ENCODE measurements at regions not wholly inside any gene's neighbourhood (a gene's known extent, or its start where the extent isn't known, plus 50 kb on each side); places are given as distances from the start of the nearest gene placed in this dataset.
"Not testable (repeated sequence)": the region's sequence is repeated elsewhere in the genome, so short reads cannot be mapped to it uniquely, and the experiment has no call there.

DNA sequence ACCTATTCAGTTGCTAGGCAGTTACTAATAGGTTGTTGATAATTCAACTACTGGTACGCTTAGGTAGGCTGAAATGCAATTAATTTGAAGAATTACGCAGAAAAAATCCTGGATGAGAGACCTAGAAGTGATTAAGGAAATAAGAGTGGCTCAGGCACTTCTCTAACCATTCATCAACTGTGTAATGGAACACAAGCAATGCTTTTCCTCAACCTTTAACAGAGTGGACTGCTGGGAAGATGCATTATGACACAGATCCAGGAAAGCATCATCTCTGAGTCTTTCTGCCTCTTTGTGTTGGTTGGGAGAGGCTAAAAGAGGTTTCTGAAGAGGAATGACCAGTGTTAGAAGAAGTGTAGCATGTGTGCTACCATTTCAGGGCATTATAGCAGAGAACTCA is 992.2 kb downstream of the TSN start:
- DNase-seq = no peak

DNA sequence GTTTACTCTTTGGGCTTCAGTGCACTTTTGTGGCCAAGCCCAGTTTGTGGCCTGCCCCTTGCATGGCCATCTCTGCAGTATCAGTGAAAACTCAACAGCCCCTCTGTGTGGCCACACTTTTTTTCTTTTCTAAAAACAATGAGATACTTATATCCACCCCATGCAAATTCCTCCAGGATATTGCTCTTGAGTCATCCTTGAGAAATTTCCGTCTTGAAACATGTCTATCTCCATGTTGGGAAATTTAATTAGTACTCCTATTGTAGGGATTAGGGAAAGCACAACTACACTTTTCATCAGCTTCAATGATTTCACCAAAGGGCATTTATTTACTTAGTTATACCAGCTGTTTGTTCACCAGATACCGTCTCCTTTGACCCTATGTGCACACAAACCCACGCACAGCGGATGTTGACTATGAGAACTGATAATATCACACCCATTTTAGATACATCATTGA is 993.1 kb downstream of the TSN start:
- DNase-seq = no peak

DNA sequence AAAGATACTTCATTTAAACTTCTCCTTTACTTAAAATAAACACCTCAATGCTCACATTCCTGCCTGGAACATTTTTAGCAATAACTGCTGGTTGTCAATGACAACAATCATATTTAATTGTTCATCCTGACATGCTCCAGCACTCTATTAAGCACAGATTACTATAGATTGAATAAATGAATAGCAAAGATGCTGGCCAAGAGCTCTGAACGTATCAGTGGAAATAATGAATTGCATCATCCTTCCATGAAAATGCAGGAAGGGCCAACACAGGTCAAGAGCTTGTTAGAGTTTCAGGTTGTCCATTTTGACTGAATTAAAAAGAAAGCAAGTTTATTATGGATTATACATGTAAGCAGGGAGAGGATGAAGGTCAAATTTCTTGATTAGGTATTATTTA is 994.0 kb downstream of the TSN start:
- no peak for DNase-seq

DNA sequence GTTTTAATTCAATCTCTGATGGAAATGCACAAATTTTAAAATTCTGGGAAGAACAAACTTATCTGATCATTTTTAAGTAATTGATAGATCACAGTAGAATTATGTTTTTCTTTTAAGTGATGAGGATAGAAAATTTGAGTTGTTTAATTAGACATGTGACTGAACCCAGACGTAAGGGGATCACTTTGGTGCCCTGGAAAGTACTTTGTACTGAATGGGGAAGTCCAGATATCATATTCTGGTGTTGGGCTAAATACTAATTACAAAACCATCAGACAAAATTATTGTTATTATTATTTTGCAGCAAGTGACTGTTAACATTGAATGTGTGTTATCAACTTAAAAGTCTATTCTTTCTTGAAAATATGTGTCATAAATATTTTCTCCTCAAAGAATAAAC is 994.6 kb downstream of the TSN start:
- DNase-seq = no peak

DNA sequence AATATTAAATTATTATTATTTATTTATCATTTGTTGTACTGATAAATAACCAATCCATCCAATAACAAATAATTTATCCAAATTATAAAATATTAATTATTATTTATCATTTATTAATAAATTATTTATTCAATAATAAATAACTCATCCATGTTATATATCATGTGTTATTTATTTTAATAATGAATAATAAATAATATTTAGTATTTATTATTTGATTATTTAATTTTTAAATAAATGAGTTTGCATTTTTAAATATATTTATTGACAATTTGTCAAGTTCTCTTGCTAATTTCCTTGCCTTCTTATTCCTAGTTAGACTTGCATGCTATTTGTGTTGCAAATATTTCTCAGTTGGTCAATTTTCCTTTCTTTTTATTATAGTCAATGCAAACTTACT is 995.4 kb downstream of the TSN start:
- DNase-seq = no peak

DNA sequence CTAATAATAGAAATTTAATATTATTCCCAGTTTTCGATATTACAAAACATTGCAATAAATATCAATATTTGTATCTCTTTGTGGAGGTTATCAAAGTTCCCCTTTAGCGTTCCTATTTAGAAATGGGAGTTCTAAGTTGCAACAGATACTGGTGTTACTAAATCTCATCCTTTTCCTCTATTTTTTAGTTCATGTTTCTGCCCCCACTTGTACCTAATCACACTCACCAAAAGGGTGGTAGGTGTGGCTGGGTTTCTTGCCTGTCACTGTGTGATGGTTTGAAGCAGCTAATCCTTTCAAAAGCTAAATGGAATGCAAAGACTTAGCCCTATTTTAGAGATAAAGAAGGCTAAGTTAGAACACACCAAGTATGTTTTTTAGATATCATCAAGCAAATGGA is 997.9 kb downstream of the TSN start:
- no peak for DNase-seq

DNA sequence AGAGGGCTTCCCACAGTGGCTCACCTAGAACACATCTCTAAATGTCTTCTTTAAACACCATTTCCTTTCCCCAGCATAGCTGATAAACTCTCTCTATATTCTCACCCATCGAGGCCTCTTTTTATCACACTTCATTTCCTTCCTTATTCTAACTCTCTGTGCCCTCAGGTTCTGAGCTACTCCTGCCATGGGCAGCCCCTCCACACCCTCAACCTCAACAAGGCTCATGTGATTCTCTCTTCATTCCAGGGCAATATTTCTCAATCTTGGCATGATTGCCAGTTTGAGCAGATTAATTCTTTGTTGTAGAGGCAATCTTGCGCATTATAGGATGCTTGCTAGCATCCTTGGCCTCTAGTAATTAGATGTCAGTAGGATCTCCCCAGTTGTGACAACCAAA is 999.1 kb downstream of the TSN start:
- no peak for DNase-seq

DNA sequence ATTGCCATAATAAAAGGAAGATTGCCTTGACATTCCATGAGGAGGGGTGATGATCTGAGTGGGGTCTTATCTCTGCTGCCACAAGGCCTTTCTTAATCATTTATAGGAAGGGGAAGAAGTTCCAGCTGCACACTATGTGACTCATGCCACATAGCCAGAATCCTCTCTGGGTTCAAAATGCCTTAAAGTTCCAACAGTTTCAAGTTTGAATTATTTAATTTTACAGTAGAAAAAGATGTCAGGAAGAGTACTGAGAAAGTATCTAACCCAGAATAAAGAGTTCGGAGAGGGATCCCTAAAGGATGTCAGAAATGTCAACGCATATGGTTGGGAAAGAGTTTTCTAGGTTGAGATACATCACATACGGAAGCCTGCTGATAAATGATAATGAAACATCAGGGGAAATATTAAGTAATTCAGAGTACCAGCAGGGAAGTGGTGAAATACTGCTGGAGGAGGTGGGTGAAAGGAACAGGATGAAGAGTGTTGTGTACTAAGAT is 999.9 kb downstream of the TSN start:
- DNase-seq = no peak

DNA sequence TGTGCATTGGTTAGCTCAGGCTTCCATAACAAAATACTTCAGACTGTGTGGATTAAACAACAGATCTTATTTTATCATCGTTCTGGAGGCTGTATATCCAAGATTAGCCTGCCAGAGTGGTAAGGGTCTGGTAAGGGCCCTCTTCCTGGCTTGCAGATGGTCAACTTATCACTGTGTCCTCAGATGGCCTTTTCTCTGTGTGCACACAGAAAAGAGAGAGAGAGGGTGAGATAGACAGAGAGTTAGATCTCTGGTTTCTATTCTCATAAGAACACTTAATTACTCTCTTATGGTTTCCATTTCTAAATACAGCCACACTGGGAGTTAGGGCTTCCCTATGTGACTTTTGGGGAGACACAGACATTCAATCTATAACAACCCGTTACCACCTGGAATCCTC is 1003.5 kb downstream of the TSN start:
- no peak for DNase-seq

DNA sequence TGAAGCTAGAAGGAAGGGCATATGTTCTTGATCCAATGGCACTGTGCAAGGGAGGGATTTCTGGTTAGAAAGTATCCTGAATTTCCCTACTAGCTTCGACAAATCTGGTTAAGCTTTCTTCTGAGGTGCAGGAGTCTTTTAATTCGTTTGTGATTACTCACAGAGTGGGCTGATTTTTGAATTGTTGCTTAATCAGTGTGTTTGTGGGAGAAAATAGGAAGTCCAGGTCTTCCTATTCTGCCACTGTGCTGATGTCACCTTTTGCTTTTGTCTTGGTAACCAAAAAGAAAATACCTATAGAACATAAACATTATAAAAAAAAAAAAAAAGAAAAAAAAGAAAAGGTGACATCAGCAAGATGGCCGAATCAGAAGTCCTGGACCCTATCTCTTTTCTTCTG is 1008.6 kb downstream of the TSN start:
- no peak for DNase-seq

DNA sequence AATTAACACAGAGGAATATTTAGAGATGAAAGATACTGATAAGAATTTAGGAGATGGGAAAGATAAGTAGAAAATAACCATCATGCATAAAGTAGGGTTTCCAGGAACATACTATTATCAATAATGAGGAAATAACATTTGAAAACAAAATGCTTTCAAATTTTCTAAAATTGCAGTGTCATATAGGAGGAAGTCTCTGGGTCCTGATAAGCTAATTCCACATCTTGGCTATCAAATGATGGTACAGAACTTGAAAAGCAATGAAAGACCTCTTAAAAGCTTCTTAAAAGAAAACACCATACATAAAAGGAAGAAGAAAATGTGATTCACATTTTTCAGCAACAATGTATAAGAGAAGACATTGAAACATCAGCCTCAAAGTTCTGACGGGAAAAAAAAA is 1024.8 kb downstream of the TSN start:
- no peak for DNase-seq

DNA sequence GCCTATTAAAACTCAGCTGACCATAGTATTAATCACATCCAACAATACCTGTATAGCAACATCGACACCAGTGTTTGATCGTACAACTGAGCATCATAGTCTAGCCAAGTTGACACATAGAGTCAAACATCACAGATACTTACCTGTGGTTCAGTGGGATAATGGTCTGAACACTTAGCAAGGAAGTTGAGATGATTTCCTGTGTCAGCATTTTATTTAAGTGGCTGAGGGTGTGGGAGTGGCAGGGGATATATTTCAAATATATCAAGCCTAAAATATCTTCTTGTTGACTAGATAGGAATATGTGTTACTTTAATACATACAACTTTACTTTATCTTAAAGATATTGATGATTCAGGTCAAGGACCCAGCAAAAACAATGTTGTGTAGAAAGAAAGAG is 1038.6 kb downstream of the TSN start:
- DNase-seq = no peak

DNA sequence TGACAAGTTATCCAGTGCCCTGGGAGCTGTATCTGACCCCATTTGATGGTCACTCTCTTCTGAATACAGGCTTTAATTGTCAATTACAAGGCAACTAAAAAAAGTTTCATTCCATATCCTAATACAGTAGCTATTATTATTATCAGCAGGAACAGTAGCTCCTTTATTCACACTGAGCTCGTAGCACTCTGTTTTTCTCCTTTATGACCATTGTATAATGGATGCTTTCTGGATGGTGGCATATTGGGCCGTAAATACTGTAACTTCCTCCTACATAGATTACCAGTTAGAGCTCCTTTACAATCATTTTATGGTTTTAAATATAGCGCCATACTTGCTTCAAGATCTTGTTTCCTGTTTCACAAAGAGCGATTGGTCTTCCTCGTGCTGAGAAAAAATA is 1040.3 kb downstream of the TSN start:
- DNase-seq = no peak

DNA sequence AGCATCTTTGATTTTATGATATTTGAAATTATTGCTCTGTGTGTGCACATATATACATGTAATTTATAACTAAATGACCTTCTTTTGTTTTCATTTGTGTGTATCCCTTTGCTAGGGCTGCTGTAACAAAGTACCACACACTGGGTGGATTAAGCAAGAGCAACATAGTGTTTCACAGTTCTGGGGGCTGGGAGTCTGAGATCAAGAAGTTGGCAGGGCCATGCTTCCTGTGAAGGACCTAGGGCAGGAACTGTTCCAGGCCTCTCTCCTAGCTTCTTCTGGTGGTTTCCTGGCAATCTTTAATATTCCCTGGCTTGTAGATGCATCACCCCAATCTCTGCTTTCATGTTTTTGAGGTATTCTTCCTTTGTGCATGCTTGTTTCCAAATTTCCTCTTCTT is 1043.9 kb downstream of the TSN start:
- no peak for DNase-seq

DNA sequence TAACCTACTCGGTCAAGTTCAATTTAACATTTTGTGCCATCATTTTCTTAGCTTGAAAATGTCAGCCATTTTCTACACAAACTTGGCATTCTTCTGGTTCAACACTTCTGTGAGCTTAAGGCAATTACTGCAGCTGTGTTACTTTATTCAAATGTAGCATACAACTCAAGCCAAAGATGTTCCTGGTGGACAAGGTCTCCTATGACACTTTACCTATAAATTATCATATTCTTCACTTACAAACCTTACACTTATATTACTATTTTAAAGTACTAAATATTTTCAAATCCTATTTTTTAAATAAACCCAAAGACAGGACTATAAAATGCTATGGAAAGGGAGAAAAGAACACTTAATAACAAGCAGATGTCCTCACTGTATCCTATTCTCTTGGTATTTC is 1045.3 kb downstream of the TSN start:
- no peak for DNase-seq

DNA sequence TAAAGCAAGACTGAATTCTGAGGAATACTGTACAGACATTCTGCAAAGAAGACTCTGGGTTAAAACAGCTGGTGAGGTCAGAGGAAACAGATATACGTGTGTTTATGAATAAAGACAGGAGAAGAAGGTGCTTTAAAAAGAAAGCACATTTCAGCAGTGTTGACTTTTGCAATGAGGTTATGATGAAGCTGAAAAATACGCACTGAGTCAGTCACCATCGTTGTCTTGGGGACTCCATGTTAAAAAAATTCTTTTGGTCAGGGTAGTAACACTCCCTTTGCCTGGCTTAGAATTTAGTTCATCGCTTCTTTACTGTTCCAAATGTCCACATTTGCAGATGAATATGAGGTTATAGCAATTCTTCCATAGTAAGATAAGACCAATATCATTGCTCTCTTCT is 1049.0 kb downstream of the TSN start:
- DNase-seq = no peak

DNA sequence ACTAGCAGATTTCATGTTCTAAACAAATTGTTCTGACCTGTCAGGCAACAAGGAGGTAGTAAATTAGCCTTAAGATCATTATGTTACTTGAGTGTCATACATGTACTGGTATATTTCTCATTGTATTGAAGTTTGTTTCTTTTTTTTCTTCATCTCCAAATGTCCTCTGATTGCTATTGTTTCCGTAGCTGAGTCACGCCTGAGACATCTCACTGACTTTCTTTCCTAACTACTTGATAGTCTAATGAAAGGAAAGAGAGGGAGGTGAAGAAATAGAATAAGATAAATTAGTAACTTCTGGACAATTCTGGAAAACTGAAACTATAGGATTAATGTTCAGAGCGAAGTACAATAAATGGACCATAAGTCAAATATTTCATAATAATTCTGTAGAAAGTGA is 1049.9 kb downstream of the TSN start:
- no peak for DNase-seq

DNA sequence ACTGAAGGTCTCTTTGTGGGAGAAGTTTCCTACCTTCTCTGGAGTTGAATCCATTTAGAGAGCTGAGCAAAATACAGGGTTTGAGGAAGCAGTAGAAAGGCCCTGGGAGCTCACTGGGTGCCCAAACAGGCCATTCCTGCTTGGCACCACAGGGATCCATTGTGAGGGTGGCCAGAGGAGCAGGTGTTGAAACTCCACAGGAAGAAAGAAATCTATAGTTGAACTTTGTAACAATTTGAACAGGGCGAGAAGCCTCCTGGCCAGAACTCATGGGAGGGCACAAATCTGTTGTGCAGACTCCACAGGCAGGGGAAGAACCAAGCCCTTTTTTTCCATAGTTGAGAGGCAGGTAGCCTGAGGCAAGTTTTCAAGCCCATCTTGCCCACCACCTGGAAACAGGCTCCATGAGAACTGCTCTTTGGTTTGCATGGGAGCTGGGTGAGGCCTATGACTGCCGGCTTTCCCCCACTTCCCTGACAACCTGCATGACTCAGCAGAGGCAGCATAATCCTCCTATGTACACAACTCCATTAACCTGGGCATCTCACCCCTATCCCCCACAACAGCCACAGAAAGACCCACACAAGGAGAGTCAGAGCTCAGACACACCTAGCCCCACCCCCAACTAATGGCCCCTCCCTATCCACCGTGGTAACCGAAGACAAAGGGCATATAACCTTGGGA is 1053.0 kb downstream of the TSN start:
- no peak for DNase-seq

DNA sequence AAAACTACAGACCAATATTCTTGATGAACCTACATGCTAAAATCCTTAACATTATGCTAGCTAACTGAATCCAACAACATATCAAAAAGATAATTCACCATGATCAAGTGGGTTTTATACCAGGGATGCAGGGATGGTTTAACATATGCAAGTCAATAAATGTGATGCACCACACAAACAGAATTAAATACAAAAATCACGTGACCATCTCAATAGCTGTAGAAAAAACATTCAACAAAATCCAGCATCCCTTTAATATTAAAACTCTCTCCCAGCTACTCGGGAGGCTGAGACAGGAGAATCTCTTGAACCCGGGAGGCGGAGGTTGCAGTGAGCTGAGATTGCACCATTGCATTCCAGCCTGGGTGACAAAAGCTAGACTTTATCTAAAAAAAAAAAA is 1056.8 kb downstream of the TSN start:
- not testable (repeated sequence) for DNase-seq

DNA sequence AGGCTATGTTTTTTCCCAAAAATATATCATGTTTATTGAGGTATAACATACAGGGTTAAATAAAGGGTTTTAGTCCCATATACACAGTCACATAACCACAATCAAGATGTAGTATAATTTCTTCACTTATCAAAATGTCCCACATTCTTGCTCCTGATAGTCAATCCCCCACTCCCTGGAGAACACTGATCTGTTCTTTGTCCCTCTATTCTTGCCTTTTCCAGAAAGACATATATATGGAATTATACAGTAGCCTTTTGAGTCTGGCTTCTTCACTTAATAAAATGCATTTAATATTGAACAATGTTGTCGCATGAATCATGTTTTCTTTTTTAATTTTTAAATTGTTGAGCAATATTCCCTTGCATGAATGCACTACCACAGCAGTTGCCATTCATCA is 1059.7 kb downstream of the TSN start:
- DNase-seq = no peak

DNA sequence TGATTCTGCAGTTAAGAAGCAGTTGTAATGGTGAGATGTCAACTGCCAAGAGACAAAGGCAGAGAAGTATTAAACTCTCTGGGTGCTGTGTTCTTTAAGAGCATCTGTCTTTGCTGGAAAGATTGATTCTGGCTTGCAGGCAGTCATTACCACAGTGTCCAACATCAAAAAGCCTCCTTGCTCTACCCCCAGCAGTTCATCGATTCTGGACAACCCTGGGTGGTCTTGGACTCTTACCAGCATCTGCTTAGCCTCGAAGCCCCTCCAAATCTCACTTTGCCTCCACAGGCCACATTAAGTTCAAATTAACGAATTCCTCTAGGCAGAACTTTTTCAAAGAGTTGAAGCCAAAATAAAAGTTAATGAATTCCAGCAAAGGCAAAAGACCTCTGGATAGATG is 1061.4 kb downstream of the TSN start:
- no peak for DNase-seq

DNA sequence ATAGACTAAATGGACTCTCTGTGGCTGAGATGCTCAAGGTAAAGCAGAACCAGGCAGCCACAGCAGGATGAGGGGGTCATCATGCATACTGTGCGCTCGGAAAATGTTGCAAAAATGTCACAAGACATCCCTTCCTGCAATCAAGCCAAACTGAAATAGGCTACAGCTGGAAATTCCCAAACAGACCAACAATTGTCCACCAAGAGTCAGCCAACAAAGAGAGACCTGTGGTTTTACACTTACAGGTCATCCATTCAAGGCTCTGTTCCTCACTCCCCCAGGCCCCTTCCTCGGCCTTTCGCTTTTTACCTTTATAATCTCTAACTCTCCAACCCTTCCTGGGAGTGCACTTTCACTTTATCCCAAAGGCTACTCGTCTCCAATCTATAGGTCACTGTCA is 1066.9 kb downstream of the TSN start:
- DNase-seq = no peak

DNA sequence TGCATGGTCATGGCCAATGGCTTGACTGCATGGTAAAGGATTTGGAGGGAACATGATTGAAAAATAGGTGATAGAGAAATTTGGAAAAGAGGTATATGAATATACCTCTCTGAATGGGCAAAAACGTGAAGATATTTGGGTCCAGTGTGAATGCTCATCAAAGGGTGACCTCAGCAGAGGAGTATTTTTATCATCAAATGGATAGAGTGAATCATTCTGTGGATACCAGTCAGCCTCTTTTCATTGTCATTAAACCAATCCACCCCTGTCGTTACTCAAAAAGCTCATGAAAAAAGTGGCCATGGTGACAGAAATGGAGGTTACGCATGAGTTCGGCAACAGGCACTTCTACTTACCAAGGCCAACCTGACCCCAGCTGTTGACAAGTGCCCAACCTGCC is 1074.7 kb downstream of the TSN start:
- DNase-seq = no peak

DNA sequence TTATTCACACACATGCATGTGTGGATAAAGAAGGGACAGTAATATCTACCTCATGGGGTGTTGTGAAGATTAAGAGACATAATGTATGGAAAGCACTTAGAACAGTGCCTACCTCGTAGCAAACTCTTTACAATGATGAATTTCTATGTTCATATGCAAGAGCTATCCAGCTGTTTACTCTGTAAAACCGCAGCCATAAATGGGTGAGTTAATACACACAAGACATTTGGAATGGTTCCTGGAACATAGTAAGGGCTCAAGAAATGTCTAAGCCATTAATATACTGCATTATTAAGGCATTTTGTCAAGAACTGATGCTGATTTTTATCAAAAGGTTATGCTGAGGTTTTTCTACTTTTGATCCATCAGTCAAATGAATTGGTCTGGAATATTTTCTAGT is 1076.2 kb downstream of the TSN start:
- DNase-seq = no peak

DNA sequence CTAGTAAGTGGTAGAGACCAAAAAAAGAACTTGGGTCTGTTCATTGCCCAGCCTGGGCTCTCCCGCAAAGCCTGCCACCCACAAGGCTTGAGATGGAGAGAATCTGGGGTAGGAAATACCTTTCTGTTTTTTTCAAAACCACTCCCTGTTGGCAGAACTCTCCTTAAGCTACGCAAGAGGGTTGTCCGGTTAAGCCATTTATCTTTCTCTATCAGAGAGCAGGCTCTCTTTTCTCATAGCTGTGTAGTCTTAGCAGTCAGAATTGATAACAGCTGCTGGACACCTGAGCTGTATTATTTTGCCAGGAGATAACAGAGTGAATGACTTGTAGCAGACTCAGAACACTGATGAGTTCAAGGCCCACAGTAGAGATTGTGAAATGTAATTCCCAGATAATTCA is 1088.1 kb downstream of the TSN start:
- no peak for DNase-seq

DNA sequence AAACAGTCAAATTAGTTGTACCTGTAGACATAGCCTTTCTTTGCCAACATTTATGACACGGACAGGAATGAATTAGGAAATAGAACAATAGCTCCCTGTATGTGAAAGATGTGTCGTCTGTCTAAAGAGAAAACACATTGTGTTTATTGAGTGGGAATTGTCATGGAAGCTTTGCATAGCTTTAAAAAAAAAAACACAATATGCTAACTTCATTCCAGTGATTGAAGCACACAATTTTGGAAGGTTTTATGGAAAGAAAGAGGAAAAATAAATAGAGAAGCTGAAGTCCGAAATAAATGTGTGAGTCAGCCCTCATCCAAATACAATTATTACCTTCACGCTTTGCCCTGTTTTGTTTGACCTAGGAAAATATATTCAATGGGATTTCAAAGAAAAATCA is 1095.7 kb downstream of the TSN start:
- no peak for DNase-seq

Measured in NCI-H1105 (cell line).